ENCODE measurements at regions not wholly inside any gene's neighbourhood (a gene's known extent, or its start where the extent isn't known, plus 50 kb on each side); places are given as distances from the start of the nearest gene placed in this dataset.

DNA sequence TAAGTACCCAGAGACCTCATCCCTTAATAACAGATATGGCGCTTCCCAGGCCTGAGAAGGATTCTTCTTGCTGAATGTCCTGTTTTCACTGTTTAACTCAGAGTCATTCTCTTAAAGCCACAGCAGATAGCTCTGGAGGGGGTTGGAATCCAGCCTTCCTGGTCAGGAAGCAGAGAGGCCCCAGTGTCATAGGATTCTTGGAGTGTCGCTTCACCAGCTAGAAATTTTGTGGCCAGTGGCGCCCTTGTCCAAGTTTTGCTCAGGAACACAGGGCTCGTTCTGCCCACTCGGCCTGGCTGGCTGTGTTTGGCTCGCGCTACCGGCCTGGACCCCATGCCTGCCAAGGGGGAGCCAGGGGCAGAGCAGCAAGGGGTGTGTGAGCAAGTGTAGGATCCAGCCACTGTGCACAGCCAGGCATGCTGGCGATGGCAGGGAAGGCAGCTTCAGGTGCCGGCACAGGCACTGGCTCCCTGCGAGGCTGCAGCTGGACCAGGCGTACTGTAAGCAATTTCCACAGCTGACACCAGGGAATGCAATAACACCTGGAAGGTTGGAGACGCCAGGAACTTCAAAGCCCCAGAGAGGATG, 214.8 kb upstream of the SESN3 start:
- Histone ChIP-seq H3K27me3 (no peaks in the 10 kb centered on the region), H3K4me1 (peaks cover 0 to 14% of the 10 kb centered on the region in 2 donors), H3K4me3 (no peak overlapping the region), H3K36me3 (no peaks in the 10 kb centered on the region), H3K27ac (no peak overlapping the region), H3K9me3 (no peaks in the 10 kb centered on the region)
- DNase-seq (ENCODE audit: low spot score) = no peak
- TF ChIP-seq, protein P1, sequence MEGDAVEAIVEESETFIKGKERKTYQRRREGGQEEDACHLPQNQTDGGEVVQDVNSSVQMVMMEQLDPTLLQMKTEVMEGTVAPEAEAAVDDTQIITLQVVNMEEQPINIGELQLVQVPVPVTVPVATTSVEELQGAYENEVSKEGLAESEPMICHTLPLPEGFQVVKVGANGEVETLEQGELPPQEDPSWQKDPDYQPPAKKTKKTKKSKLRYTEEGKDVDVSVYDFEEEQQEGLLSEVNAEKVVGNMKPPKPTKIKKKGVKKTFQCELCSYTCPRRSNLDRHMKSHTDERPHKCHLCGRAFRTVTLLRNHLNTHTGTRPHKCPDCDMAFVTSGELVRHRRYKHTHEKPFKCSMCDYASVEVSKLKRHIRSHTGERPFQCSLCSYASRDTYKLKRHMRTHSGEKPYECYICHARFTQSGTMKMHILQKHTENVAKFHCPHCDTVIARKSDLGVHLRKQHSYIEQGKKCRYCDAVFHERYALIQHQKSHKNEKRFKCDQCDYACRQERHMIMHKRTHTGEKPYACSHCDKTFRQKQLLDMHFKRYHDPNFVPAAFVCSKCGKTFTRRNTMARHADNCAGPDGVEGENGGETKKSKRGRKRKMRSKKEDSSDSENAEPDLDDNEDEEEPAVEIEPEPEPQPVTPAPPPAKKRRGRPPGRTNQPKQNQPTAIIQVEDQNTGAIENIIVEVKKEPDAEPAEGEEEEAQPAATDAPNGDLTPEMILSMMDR (IDR thresholded peaks at IDR 0.05) = no peak

GRCh38 chr11:95444309-95445241, 213.6 kb upstream of the SESN3 start:
- Histone ChIP-seq H3K9me3 (no peaks in the 10 kb centered on the region), H3K4me3 (no peak overlapping the region), H3K36me3 (no peaks in the 10 kb centered on the region), H3K27ac (no peak overlapping the region), H3K27me3 (no peaks in the 10 kb centered on the region), H3K4me1 (peaks cover 0 to 9% of the 10 kb centered on the region in 2 donors)
- DNase-seq (ENCODE audit: low spot score) = no peak
- TF ChIP-seq, protein P1 (IDR thresholded peaks at IDR 0.05) = no peak

DNA sequence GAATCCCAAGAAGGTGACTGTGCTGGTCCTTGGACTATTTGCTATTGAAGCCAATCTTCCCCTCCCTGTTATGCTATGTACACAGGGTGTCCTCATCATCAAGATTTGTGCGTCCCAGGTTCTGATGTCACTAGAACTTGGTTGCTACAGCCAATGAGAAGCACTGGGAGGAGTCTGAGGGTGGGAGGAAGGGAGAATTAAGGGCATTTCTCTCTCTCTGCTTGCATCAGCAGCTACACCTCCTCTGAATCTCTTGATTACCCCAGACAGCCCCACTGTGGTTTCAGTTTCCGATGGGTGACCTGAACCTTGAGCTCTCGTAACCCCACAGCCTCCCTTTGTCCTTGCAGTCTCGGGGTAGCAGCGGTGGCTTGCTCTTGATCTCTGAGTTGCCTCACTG, 212.4 kb upstream of the SESN3 start:
- DNase-seq (ENCODE audit: low spot score) = no peak
- TF ChIP-seq, protein P1 (IDR thresholded peaks at IDR 0.05) = no peak

DNA sequence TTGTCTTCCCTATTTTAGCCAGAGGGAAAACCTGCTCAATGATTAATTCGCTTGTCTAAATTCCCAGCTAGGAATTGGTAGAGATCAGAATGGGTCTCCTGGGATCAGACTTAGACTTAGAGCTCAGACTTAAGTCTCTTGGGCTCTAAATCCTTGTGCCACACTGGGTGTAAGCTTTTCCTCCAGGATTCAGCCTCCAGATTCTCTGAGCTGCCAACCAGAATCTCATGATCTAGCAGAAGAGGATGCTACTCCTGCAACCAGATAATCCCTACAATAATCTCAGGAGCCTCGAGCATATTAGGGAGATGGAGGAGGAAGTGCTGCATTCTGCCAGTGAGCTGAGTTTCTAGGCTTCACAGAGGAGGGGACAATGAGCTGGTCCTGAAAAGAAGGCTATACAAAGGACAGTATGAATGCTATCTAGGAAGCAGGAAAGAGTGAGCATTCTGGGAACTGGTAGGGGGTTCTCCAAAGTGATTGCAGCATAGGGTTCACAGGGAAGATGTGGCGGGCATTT, 211.6 kb upstream of the SESN3 start:
- no peak for DNase-seq (ENCODE audit: low spot score)
- H3K36me3 ChIP-seq = no peaks in the 10 kb centered on the region
- no peaks in the 10 kb centered on the region for H3K27me3 ChIP-seq
- H3K4me3 ChIP-seq = no peak overlapping the region
- peaks cover 0 to 9% of the 10 kb centered on the region in 2 donors for H3K4me1 ChIP-seq
- no peak overlapping the region for H3K27ac ChIP-seq
- no peaks in the 10 kb centered on the region for H3K9me3 ChIP-seq
- TF ChIP-seq, protein P1 (IDR thresholded peaks at IDR 0.05) = no peak

More for the DNA sequence above, 212.4 kb upstream of the SESN3 start:
- Histone ChIP-seq H3K36me3 (no peaks in the 10 kb centered on the region), H3K27ac (no peak overlapping the region), H3K9me3 (no peaks in the 10 kb centered on the region), H3K27me3 (no peaks in the 10 kb centered on the region), H3K4me3 (no peak overlapping the region), H3K4me1 (peaks cover 0 to 9% of the 10 kb centered on the region in 2 donors)

DNA sequence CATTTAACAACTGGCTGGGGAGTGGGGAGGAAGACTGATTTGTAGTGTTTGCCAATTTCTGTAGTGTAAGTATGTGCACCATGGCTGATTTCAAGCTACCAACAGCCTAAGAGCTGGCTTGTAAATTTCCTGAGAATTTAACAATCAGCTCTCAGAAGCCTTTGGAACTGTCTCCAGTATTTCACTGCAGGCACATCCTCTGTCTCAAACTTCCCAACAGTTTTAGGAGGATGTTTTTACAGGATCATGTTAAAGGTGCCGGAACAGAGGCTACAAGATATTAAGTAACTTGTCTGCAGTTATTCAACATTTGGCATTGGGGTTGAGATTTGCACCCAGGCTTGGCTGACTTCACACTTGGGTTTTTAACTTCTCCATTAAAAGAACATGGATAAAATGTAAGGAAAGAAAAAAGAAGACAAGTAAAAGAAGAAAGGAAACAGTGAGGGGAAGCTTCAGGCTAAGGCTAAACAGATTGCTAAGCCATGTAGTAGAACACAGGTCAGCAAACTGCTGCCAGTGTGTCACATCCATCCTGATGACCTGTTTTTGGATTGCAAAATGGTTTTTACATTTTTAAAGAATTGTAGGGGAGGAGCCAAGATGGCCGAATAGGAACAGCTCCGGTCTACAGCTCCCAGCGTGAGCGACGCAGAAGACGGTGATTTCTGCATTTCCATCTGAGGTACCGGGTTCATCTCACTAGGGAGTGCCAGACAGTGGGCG, 204.8 kb upstream of the SESN3 start:
- Histone ChIP-seq H3K4me1 (peaks cover 0 to 8% of the 10 kb centered on the region in 2 donors), H3K36me3 (no peaks in the 10 kb centered on the region), H3K27ac (no peak overlapping the region), H3K27me3 (no peaks in the 10 kb centered on the region), H3K4me3 (no peak overlapping the region), H3K9me3 (no peaks in the 10 kb centered on the region)
- DNase-seq (ENCODE audit: low spot score) = no peak
- TF ChIP-seq, protein P1 (IDR thresholded peaks at IDR 0.05) = no peak
